ENCODE measurements at regions not wholly inside any gene's neighbourhood (a gene's known extent, or its start where the extent isn't known, plus 50 kb on each side); places are given as distances from the start of the nearest gene placed in this dataset.

DNA sequence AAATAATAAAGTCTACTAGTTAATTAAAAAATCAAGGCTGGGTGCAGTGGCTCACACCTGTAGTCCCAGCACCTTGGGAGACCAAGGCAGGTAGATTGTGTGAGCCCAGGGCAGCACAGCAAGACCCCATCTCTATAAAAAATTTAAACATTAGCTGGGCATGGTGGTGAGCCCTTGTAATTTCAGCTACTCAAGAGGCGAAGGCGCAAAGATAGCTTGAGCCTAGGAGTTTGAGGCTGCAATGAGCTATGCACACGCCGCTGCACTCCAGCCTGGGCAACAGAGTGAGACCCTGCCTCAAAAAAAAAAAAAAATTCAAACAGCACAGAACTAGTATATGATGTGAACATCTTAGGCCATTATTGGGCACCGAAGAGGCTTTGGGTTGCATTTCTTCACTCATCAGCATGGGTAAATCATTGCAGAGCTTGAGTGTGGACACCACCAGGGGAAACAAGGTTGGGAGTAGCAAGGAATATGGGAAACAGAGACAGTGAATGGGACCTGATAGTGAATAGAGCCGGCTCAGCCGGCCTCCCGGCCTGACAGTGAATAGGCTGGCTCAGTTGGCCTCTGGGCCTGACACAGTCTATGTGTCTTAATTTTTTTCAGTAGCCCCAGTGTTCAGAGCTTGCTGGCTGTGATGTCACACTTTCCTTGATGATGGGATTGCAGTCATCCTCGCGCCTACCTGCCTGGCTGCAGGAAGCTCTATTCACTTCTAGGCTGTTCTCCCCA lies 89.1 kb upstream of the ERRFI1 start:
- DNase-seq (ENCODE audit: low read depth in 2 of 2): no peak

DNA sequence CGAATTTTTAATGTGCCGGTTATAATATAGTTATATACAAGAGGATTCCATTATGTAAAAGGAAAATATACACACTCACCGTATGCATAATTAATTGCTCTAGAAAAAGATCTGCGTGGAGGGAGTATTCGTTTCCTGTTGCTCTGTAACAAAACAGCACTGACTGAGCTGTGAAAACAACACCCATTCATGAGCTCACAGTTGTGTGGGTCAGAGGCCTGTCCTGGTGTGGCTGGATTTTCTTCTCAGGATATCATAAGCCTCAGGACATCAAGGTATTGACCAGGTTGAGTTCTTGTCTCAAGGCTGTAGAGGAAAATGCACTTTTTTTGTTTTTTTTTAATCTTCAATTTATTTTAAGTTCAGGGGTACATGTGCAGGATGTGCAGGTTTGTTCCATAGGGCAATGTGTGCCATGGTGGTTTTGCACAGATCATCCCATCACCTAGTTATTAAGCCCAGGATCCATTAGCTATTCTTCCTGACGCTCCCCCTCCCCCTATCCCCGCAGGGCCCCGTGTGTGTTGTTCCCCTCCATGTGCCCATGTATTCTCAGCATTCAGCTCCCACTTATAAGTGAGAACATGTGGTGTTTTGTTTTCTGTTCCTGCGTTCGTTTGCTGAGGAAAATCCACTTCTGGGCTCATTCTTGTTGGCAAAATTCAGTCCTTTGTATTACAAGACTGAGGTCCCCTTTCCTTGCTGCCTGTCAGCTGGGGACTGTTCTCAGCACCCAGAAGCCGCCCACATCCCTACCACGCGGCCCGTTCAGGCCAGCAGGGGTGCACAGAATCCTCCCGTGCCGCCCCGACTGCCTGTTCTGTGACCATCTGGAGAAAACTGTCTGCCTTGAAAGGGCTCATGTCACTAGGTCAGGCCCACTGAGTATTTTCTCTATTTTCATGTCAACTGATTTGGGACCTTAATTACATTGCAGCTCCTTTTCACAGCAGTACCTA lies 87.4 kb upstream of the ERRFI1 start:
- DNase-seq (ENCODE audit: low read depth in 2 of 2): no peak

DNA sequence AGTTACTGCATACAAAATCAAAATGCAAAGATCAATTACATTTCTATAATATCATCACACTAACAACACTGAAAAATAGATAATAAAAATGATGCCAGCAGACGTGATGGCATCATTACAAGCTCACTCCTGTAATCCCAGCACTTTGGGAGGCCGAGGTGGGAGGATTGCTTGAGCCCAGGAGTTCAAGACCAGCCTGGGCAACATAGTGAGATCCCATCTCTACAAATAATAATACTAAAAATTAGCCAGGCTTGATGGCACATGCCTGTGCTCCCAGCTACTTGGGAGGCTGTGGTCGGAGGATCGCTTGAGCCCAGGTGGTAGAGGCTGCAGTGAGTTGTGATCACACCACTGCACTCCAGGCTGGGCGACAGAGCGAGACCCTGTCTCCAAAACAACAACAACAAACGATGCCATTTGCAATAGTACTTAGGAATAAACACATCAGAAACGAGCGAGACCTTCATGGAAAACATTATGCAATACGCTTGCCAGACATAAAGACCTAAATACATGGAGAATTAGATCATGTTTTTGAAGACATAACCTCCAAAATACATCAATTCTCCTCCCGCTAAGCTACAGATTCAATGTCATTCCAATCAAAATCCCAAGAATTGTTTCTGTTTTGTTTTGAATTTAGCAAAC lies 86.6 kb upstream of the ERRFI1 start:
- no peak for DNase-seq (ENCODE audit: low read depth in 2 of 2)

DNA sequence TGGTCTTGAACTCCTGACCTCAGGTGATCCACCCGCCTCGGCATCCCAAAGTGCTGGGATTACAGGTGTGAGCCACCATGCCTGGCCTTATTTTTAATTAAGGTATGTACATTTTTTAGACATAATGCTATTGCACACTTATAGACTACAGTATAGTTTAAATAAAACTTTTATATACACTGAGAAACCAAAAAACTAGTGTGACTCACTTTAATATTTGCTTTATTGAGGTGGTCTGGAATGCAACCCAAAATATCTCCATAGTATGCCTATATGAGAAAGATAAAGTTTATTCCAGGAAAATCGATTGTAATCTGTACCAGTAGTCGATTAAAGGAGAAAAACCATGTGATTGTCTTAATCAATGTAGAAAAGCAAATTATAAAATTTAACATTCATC lies 85.5 kb upstream of the ERRFI1 start:
- DNase-seq (ENCODE audit: low read depth in 2 of 2): no peak

DNA sequence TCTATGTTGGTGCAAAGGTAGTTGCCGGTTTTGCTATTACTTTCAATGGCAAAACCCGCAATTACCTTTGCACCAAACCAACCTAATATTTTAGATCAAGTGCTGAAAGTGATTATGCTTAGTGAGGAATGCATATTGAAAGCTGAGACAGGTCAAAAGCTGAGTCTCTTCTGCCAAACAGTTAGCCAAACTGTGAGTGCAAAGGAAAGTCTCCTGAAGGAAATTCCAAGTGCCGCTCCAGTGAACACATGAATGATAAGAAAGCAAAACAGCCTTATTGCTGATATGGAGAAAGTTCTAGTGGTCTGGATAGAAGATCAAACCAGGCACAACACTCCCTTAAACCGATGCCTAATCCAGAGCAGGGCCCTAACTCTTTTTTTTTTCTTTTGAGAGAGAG lies 83.1 kb upstream of the ERRFI1 start:
- no peak for DNase-seq (ENCODE audit: low read depth in 2 of 2)

DNA sequence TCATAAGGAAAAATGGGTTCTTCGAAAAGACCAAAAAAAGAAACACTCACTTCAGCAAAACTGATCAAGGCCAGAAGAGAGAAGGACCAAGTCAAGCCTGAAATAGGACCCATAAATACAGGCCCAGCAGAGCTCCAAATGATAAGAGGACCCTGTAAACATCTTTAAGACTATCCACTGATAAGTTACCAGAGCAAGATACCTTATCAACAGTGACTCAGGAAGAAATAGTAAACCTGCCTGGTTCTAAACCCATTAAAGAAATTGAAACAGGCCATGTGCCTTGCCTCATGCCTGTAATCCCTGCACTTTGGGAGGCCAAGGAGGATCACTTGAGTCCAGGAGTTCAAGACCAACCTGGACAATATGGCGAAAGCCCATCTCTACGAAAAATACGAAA lies 81.8 kb upstream of the ERRFI1 start:
- DNase-seq (ENCODE audit: low read depth in 2 of 2): no peak

DNA sequence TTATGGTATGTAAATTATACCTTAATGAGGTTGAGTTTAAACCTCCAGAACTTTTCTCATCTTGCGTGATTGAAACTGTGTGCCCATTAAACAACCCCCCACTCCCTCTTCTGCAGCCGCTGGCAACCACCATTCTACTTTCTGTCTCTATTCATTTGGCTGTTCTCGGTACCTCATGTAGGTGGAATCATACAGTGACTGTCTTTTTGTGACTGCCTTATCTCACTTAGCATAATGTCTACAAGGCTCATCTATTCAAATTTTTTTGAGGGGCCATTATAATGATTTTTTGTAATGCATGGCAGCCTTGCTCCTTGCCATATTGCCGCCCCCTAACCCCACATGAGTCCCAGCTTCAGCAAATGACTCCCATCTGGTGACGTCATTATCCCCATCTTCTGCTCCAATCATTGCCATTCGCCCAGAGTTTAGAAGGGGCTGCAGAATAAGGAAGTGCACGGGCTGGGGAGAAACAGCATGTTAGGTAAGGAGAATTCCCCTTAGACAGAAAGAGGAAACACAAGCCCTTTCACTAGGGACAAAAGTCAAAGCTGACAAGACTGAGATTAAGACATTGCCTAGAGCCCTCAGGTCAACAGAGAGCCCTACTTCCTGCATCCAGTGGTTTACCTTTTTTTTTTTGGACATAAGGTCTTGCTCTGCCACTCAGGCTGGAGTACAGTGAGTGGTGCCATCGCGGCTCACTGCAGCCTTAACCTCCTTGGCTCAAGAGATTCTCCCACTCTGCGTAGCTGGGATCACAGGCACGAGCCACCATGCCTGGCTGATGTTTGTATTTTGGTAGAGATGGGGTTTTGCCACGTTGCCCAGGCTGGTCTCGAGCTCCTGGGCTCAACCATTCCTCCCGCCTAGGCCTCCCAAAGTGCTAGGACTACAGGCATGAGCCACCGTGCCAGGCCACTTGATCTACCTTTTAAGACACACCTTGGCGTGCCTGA lies 78.4 kb upstream of the ERRFI1 start:
- no peak for DNase-seq (ENCODE audit: low read depth in 2 of 2)

DNA sequence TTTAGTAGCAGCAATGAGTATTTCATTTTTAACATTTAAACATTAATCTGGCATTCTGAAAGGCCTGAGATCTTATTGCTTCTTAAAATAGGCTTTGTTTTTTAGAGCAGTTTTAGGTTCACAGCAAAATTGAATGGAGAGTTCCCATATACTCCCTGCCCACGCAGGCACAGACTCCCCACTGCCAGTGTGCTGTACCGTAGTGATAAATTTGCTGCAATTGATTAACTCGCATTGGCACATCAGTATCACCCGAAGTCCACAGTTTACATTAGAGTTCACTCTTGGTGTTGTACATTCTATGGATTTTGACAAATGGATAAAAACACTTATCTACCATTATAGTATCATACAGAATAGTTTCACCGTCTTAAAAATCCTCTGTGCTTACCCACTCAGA lies 71.8 kb upstream of the ERRFI1 start:
- no peak for DNase-seq (ENCODE audit: low read depth in 2 of 2)

DNA sequence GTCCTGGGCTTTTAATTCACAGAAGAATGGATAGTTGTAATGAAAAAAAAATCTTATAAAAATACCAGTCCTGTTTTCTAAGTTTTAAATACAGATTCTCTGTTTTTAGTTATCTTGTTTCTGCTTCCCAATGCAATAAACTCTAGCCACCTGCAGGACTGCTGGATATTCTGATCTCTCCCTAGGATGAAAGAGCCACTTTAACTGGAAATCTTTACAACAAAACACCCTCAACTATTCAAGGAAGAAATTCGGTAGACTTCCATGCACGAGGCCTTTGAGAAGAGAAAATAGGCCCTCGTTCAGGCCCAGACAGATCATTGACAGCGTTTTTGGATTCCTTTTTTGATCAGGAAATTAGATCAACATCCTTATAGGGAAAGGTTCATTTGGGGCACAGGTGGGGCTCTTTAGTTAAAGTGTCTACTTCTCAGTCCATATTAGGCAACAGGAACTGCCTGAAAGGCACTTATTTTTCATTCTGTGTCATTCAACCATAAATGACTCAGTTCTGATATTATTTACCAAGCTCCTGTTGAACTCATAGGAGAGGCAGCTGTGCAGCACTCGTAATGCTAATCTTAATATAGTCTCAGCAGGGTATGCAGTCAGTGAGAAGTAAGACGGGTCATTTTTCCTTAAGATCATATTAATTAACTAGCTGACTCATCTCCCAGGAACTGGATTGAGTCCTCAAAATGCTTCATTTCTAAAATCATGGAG lies 71.1 kb upstream of the ERRFI1 start:
- DNase-seq (ENCODE audit: low read depth in 2 of 2): peak in 1 of 2 donors; percentile 17

DNA sequence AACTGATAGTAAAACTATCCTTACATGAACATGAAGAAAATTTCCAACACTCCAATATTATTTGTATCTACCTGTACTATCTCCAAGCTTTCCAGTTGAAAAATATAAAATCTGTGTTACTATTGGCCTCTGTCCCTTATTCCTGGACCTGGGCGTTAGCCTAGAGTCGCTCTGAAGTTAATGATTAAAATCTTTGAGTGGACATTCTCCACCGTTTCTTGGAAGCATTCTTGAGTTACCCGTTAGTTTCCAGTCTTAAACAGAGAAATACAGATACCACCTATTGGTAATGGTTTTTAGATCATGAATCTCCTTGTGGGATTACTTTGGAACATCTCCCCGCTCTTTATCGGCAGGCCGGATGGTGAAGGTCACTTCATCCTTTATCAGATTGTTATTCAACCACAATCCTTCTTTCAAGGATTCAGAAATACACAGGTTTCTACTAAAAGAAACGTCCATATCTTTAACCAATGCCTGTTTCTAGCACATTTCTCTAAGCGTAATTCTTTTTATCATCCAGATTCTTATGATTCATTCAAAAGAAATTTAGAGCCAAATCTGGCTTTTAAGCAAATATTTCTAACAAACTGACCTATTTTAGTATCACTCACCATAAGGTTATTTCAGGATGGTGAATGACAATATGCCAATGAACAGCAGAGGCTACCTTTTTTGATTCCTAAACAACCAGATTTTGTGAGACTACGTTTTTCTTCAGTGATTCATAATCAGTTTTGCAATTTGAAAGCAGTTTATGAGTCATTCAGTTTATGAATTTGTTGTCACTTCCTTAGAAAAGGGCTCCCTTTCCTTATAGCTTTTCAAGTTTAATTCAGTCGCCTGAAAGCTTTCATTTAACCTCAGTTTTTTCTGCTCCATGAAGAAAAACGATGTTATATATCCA lies 70.2 kb upstream of the ERRFI1 start:
- no peak for DNase-seq (ENCODE audit: low read depth in 2 of 2)

DNA sequence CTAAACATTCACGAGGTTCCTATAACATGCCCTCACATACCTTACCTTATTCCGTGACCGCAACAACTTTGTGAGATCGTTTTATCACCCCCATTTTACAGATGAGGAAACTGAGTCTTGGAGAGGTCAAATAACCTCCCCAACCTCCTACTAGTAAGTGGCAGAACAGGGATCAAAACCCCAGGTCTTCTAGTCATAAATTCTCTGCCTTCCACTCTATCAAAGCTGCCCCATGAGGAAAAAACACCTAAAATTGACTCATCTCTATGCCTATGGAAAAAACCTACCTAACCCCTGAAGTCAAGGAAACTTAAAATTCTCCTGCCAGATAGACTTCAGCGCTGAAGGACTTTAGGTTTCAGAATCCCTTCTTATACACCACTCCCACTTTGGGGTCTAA lies 69.5 kb upstream of the ERRFI1 start:
- DNase-seq (ENCODE audit: low read depth in 2 of 2): no peak

DNA sequence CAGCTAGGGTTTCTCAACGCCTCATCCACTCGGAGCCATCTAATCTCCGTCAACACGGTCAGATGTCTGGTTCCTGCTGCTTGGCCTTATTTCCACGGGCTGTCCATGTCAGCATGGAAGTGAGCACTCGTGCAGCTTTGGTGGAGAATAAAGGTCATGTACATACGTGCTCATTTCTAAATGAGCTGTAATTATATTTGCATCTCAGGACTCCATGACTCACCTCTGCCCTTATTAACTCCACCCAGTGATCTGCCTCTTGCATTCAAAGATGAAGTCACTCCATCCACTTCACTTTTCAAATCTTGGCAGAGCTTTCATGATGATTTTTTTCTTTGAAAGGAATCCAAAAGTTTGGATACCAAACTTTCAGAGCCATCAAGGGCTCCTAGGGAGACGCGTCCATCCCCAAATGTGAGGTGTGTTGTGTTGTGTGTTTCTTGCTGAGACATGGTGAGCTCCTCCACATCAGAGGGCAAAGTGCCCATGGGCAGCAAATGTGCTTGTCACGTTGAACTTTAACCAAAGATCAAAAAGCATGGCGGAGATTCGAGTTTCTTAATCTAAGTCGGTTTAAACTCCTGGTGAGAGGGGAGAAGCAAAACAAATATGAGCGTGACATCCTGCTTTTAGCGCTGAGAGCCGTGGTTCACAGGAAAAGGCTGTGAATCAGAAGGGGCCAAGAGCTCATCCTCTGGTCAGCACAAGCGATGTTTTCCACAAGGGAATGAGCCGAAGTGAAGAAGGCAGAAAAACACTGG lies 68.6 kb upstream of the ERRFI1 start:
- no peak for DNase-seq (ENCODE audit: low read depth in 2 of 2)

DNA sequence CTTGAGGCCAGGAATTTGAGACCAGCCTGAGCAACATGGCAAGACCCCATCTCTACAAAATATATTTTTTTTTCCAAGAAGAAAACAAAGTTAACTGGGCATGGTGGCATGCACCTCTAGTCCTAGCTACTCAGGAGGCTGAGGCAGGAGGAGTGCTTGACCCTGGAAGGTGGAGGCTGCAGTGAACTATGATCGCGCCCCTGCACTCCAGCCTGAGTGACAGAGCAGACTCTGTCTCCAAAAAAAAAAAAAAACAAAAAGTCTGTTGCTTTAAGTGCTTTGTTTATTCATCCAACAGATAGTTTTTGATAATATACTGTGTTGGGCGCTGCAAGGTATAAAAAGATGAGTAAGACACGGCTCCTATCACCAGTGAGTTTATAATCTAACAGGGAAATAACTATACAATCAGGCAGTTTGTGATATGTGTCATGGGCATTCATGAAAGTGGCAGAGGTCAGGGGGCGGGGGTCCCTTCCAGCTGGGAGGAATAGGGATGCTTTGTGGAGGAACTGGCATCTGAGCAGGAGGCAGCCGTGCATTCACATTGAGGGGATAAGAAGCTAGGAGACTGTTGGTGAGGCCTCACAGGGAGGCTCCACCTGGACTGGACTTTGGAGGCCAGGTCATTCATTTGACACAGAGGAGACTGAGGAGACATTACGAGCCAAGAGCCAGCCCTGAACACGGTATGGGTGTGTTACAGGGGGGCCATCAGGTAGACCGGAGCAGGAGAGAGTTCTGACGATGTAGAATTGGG lies 67.3 kb upstream of the ERRFI1 start:
- DNase-seq (ENCODE audit: low read depth in 2 of 2): no peak

DNA sequence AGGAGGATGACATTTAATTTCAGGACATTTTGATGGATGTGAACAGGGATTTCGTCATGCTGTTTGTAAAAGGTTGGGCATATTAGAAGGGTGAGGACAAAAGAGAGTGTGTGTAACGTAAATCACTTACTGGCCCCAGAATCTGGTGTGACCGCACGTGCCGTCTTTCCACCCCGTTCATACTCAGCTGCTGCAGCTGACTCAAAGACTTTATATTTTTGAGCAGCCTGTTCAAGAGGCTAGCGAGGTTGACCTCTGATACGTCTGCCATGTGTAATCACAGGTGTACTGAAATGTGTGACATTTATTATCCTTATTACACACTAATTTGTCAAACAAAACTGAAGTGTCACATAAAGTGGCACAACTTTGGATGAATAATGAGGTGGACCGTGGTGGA lies 66.5 kb upstream of the ERRFI1 start:
- no peak for DNase-seq (ENCODE audit: low read depth in 2 of 2)

DNA sequence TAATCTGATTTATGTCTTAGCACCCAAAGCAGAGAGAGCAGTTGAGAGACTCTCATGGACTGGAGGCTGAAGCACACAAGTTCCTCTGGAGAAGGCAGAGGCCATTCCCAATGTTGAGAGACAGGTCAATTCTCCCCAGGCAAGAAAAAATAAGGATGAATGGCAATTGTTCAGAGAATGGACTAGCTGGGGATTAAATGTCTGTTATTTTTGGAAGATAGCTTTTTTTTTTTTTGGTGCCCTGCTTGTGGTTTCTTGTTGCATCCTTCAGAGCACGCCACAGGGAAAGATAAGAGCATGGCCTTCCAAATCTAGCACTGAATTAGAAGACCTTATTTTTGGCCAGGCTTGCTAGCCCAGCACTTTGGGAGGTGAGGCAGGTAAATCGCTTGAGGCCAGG lies 65.6 kb upstream of the ERRFI1 start:
- DNase-seq (ENCODE audit: low read depth in 2 of 2): no peak

DNA sequence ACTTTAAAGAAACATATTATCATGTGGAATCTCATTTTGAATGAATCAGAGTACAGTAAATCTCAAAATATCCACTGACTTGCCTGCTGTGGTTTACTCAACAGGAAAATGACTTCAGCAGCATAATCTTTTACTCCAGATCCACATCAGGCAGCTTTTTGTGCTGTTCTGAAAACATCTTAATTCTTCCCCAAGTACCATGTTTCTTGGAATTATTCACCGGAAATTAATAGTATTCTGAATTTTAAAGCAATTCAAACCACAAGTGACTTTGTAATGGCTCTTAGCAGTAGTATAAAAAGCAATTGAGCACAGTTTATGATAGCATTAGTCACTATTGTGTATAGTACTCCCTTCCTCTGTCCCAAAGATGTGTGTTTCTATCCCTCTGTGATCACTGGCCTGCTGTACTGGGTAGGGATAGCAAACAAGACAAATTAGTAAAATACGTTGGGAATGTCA lies 64.2 kb upstream of the ERRFI1 start:
- DNase-seq (ENCODE audit: low read depth in 2 of 2): no peak

DNA sequence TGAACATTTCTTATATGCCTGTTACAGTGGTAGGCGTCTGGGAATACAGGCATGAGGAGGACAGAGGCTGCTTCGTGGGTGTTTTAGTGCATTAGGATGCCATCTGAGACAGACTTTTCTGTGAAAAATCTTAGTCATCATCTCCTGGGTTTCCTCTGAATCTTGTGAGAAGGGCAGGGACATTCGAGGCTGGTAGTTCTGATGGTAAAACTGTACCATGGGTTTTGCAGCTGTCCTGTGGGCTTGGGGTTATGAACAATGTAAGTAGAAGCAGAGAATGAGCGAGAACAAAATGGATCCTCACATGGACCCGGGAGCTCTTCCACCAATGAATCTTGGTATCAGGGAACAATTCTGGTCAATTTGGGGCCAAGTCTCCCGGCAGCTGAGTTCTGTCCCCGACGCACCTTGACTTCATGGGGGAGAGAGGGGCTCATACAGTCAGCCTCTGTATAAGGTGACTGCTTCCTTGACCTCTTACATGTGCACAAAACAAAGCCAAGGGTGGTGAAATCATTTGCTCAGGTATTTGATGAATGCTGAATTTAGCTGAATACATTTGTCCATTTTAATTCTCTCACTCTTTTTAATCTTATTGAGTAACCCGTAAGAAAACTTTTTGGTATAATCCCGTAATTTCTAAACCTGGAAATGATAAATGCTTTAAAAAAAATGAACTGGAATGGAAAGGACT lies 63.6 kb upstream of the ERRFI1 start:
- DNase-seq (ENCODE audit: low read depth in 2 of 2): no peak

Measured in stimulated activated CD4-positive, alpha-beta T cell treated with anti-CD3 and anti-CD28 coated beads, Interleukin-4, amount 100 ng/mL, for 48 hours (primary cell).